Colon (tissue), 2 donors: ENCODE measurements at regions not wholly inside any gene's neighbourhood (a gene's known extent, or its start where the extent isn't known, plus 50 kb on each side); places are given as distances from the start of the nearest gene placed in this dataset.
A peak's percentile ranks its signal among the peaks of the same experiment; 100 is the strongest.

Experiments used
- FAIRE-seq: peaks from 2 replicates; lab custom pipeline; 2012; peaks lifted over from hg19 to GRCh38; lab: Jason Lieb, UNC
- donor health status: control.
- donor health status: control.

- FAIRE-seq: no peak
Observed at GRCh38 chr2:235141411-235142128, 189.8 kb downstream of the SH3BP4 start.

DNA sequence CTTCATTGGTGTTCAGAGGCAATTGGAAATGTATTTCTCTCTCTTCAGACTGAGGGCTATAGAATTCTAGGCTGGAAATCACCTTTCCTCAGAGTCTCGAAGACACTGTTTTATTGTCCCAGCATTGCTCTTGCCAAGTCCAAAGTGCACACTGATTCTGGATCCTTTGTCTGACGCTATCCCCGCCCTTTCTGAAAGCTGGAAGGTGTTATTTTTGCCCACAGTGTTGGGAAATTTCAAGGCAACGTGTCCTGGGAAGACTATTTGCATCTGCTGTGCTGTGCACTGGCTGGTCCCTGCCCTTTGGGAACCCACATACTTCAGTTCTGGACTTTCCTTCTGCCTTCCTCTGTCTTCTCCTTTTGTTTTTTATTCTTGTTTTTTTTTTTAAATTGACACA is 190.8 kb downstream of the SH3BP4 start:
- peak; percentile 43 for FAIRE-seq

- FAIRE-seq: no peak
Observed at GRCh38 chr2:235143789-235144188, 192.0 kb downstream of the SH3BP4 start.

GRCh38 chr2:235144291-235144690 is 192.5 kb downstream of the SH3BP4 start:
- FAIRE-seq: no peak

DNA sequence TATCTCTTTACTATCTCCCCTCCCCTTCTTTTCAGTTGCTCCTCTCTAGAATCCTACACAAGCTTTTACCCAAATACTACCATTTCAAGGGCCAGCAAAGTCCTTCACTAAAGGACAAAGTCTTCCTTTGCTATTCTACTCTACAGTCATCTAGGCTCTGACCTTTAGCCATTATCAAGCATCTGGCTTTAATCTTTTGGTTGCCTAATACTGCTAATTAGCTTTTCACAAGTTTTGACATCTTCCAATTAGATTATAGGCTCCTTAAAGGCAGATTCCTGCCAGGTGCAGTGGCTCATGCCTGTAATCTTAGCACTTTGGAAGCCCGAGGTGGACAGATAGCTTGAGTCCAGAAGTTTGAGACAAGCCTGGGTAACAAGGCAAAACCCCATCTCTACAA is 194.4 kb downstream of the SH3BP4 start:
- no peak for FAIRE-seq

DNA sequence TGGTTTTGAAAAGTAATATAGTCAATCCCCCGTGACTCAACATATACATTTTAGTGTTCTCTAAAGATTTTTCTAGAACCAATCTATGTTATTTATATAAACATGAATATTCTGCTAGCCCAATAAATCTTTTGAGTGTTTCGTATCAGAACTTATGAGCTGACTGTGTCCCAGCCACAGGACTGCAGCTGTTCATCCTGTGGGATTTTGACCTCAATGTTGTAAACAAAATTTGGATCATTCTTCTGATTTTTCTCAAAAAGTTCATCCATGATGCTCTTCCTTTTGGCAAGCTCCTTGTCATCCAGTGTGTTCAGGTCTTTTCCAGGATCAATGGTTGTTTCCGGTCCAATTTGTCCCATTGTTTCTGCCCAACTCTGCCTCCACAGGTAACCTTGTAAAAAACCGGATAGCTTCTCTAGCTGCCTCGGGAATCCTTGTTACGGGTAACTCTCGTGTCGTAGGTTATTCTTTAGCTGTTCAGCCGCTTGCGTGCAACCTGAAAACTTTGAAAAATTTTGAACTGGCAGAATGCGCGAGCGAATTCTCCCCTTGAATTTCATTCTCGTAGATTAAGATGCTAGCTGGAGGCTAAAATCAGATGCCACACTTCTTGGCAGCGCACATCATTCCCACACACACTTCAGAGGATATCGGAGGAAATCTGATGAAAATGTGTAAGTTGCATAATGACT is 195.2 kb downstream of the SH3BP4 start:
- FAIRE-seq: no peak

- peak; percentile 41 for FAIRE-seq
Observed at GRCh38 chr2:235148201-235149170, 196.7 kb downstream of the SH3BP4 start.

DNA sequence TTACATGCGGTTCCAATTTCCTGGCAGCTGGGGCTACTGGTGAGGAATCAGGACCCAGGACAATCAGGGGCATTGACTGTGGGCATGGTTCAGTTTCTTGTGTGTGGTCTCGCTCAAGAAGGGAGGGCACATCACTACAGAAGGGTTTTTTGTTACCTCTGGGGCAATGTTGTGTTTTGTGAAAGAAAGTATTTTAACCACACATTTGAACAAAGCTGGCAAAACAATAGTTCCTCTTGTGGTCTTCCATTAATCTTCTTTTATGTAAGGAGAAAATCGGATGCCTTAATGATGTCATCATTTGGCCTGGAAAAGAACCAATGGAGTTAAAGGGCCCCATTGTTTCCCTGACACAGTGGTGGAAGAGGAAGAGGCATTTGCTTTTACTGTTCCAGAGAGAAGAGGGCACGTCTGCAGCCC is 197.4 kb downstream of the SH3BP4 start:
- no peak for FAIRE-seq

DNA sequence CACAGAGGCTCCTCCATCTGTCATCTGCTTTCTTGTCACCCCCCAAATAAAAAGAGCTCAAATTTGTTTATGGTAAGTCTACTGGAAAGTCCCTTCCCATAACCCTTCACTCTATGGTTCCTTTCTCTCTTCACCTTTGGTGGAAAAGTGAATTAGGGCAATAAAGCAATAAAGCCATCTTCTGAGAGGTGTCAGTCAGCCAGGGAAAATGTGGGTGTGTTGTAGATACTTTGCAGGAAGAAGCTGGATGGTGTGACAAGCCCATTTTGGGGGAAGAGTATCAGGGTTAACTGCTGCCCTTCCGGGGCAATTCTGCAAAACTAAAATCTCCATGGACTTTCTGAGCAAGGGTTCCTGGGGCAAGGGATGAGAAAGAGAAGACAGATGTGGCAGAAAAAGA is 197.9 kb downstream of the SH3BP4 start:
- no peak for FAIRE-seq

- no peak for FAIRE-seq
Observed at GRCh38 chr2:235151152-235151551, 199.3 kb downstream of the SH3BP4 start.

DNA sequence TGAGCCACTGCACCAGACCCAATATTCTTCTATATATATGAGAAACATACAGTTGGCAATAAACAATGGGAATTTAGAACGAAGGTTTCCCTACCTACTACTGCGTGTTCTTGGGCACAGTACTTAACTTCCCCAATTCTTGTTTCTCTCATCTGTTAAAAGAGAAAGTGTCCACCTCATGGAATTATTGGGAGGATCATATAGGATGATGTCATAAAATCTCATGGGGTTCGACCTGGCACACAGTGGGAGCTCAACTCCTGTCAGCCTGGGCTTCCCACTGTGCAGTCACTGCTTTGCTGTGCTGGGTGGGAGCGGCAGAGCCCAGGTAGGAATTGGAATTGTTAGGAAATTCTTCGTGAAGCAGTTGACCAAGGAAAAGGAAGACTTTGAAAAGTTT is 203.3 kb downstream of the SH3BP4 start:
- FAIRE-seq: no peak

DNA sequence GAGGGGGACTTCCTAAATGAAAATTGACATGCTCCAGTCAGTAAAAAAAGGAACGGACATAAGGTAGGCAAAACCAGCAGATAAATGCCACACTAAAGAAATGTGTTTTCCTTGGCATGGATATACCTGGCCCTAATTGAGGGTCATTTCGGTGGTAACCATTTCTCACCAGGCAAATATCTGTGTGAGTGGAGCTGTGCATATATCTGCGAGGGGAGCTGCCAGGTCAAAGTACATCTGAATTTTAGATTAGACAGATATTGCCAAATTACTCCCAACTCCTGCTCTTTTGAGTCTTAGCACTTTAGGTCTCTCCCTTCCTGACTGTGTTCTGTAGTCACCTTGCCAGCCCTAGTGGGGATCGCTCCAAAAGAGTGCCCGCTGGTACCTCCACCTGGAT is 204.2 kb downstream of the SH3BP4 start:
- no peak for FAIRE-seq

- no peak for FAIRE-seq
Observed at GRCh38 chr2:235157746-235158482, 206.1 kb downstream of the SH3BP4 start.

- no peak for FAIRE-seq
Observed at GRCh38 chr2:235160281-235160810, 208.5 kb downstream of the SH3BP4 start.

GRCh38 chr2:235161565-235161964 is 209.7 kb downstream of the SH3BP4 start:
- FAIRE-seq: no peak

- FAIRE-seq: no peak
Observed at GRCh38 chr2:235162082-235162836, 210.4 kb downstream of the SH3BP4 start.

- FAIRE-seq: no peak
Observed at GRCh38 chr2:235162837-235163197, 211.0 kb downstream of the SH3BP4 start.

- no peak for FAIRE-seq
Observed at GRCh38 chr2:235165136-235165535, 213.3 kb downstream of the SH3BP4 start.

DNA sequence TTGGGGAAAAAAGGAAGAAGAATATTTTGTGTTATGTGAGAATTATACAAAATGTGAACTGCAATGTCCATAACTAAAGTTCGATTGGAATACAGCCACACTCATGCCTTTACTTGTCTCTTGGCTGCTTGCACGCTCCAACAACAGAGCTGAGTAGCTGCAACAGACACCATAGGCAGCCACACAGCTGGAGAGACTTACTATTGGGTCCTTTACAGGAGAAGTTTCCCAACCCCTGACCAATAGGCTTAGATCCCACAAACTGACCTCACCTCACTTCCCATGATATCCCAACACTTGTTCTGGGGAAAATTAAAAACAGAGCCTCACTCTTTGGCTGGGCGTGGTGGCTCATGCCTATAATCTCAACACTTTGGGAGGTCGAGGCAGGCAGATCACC is 213.8 kb downstream of the SH3BP4 start:
- FAIRE-seq: no peak

- no peak for FAIRE-seq
Observed at GRCh38 chr2:235168174-235168979, 216.6 kb downstream of the SH3BP4 start.
